ENCODE measurements at regions not wholly inside any gene's neighbourhood (a gene's known extent, or its start where the extent isn't known, plus 50 kb on each side); places are given as distances from the start of the nearest gene placed in this dataset.

DNA sequence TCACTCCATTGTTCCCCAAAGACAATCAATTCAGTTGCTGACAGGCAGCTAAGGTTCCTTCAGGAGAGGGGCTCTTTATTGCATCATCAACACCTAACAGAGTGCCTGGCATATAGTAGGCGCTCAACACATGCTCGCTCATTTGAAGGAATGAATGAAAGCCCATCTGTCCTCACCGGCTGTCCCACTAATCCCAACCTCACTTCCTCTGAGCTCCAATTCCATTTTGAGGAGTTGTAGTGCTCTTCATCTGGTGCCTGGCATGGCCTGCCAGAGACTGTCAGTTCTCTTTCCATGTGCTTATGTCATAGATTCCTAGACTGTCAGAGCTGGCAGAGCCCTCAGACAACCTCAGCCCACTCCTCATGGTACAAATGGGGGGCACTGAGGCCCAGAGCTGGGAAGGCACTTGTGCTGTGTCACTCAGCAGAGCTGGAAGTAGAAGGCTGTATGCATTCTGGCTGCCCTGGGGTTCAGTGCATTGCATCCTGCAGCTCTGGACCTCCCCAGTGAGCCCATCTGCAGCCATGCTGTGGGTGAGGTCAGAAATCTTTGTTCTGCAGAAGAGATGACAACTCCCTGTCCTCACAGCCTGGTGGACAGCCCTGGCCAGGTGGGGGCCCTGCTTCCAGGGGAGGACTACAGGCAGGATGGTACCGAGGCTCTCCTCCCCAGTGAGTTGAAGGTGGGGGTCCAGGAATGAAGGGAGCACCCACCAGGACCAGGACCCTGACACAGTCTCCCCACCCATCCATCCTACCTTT, 134.9 kb upstream of the PJA1 start:
- H3K4me3 ChIP-seq (ENCODE audit: control insufficient read depth, low read depth, low read length) = no peak overlapping the region
- TF ChIP-seq CTCF (conservative IDR thresholded peaks at IDR 0.05; ENCODE audit: control insufficient read depth, insufficient read depth, low read depth, low read length) = no peak
- DNase-seq (ENCODE audit: low read depth) = no peak

GRCh38 chrX:69299285-69299684, 134.0 kb upstream of the PJA1 start:
- TF ChIP-seq CTCF (conservative IDR thresholded peaks at IDR 0.05; ENCODE audit: control insufficient read depth, insufficient read depth, low read depth, low read length) = no peak
- no peak overlapping the region for H3K4me3 ChIP-seq (ENCODE audit: control insufficient read depth, low read depth, low read length)
- DNase-seq (ENCODE audit: low read depth) = no peak

- H3K4me3 ChIP-seq (ENCODE audit: control insufficient read depth, low read depth, low read length) = no peak overlapping the region
- peak; percentile 37 for DNase-seq (ENCODE audit: low read depth)
- no peak for TF ChIP-seq CTCF (conservative IDR thresholded peaks at IDR 0.05; ENCODE audit: control insufficient read depth, insufficient read depth, low read depth, low read length)
These were observed 133.3 kb upstream of the PJA1 start for GRCh38 chrX:69298466-69299140.

- DNase-seq (ENCODE audit: low read depth) = no peak
- H3K4me3 ChIP-seq (ENCODE audit: control insufficient read depth, low read depth, low read length) = no peak overlapping the region
- TF ChIP-seq CTCF (conservative IDR thresholded peaks at IDR 0.05; ENCODE audit: control insufficient read depth, insufficient read depth, low read depth, low read length) = no peak
These were observed 132.3 kb upstream of the PJA1 start for GRCh38 chrX:69297506-69297905.

GRCh38 chrX:69293776-69294601, 128.7 kb upstream of the PJA1 start:
- DNase-seq (ENCODE audit: low read depth) = no peak
- TF ChIP-seq CTCF (conservative IDR thresholded peaks at IDR 0.05; ENCODE audit: control insufficient read depth, insufficient read depth, low read depth, low read length) = no peak
- no peak overlapping the region for H3K4me3 ChIP-seq (ENCODE audit: control insufficient read depth, low read depth, low read length)

- H3K4me3 ChIP-seq (ENCODE audit: control insufficient read depth, low read depth, low read length) = no peak overlapping the region
- DNase-seq (ENCODE audit: low read depth) = no peak
- no peak for TF ChIP-seq CTCF (conservative IDR thresholded peaks at IDR 0.05; ENCODE audit: control insufficient read depth, insufficient read depth, low read depth, low read length)
These were observed 125.9 kb upstream of the PJA1 start for GRCh38 chrX:69291116-69291515.

All from fibroblast of mammary gland (primary cell).